Fibroblast of peridontal ligament (primary cell): ENCODE measurements at regions not wholly inside any gene's neighbourhood (a gene's known extent, or its start where the extent isn't known, plus 50 kb on each side); places are given as distances from the start of the nearest gene placed in this dataset.
A peak's percentile ranks its signal among the peaks of the same experiment; 100 is the strongest.
"Not testable (repeated sequence)": the region's sequence is repeated elsewhere in the genome, so short reads cannot be mapped to it uniquely, and the experiment has no call there.

Experiments used
- DNase-seq: peaks from one replicate; pipeline ENCODE4 v3.0.0-alpha.2; 2010; ENCODE audit errors: extremely low read depth

- DNase-seq = no peak
Observed at GRCh38 chr6:81909162-81909561, 156.7 kb upstream of the TENT5A start.

- DNase-seq = no peak
Observed at GRCh38 chr6:81906709-81907204, 154.3 kb upstream of the TENT5A start.

DNA sequence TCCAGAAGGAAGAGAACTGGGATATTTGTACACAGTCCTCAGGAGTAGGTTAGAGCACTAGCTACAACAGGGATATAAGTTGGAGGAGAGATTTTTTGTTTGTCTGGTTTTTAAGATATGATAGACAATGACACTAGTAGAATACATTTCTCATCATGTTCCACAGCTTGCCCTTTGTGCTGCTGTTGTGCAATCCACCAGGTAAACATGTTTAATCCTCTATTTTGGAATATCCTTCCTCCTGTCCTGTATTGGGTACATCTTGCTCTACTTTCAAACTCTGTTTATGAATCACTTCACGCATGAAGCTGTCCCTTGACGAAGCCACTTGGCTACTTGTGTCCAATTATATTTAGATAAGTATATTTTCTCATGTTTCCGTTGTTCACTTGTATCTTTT is 153.6 kb upstream of the TENT5A start:
- no peak for DNase-seq

DNA sequence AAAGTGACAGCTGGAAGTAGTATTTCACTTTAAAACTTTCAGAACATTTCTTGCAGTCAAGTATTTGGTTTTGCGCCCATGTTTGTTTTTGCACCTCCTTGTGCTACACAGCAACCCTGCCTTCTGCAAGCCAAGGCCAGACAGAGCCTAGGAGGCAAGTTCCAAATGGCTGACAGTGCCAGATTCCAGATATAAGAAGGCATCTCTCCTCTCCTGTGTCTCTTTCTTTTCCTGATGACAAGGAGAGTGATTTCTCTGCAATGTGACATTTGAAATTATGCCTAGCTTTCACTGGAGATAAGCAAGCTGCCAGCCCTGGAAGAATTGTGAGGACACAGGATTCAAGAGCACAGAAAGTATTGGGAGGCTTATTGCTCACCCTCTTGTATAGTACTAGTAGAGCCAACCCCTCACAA is 149.1 kb upstream of the TENT5A start:
- DNase-seq = peak; percentile 27

DNA sequence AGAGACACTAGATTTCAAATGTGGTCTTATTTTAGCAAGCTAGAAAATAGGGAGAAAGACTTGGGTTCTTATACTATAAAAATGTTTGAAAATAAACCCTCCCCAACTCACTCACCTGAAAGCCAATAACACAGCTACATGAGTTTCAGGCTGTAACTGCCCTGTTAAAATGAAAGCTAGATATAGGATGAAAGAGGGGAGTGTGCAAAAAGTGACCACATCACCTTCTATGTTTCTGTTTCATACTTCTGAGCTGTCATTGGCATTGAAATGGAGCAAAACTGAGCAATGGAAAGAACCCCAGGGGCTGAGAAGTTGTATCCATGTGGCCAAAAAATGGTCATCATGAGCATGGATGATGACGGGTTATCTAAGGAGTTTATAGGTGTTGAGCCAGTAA is 148.1 kb upstream of the TENT5A start:
- no peak for DNase-seq

- DNase-seq = no peak
Observed at GRCh38 chr6:81897793-81898192, 145.3 kb upstream of the TENT5A start.

- DNase-seq = no peak
Observed at GRCh38 chr6:81896525-81897503, 144.3 kb upstream of the TENT5A start.

GRCh38 chr6:81895511-81896185 is 143.2 kb upstream of the TENT5A start:
- DNase-seq = peak; percentile 56

GRCh38 chr6:81894788-81895271 is 142.3 kb upstream of the TENT5A start:
- DNase-seq = no peak

GRCh38 chr6:81894306-81894705 is 141.8 kb upstream of the TENT5A start:
- DNase-seq = peak; percentile 94

DNA sequence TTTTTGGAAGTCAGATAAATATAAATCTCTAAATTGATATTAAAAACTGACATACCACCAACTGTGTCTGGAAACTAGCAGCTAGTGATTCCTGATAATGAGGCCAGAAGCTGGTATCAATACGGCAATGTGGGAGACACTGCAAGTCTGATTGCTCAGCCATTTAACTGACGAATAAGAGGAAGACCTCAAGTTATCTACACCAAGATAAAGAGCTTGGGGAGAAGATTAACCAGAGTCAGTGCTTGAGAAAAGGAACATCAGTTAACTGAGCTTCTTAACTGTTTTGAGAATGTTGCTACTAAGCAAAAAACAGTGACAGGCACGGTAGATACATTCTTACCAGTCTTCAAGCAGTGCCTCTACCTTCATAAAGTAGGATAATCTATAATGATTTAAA is 140.4 kb upstream of the TENT5A start:
- DNase-seq = no peak

DNA sequence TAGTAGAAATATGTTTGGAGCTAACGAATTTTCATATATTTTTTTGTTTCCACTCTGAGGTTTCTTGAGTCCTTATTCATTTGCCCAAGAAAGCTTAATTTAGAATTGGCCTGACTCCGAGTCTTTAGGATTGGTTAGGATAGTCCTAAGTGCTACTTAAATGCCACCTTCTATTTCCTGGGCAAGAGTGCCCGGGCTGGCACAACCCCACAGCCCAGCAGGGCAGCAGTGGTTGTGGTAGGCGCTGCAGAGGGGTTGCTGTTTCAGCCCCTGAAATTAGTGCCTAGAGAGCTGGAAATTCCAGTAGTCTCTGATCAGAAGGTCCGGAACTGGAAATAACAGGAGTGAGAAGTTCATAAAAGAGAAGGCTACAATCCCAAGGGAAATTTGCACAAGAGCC is 139.4 kb upstream of the TENT5A start:
- no peak for DNase-seq

GRCh38 chr6:81890846-81891245 is 138.4 kb upstream of the TENT5A start:
- peak; percentile 92 for DNase-seq

DNA sequence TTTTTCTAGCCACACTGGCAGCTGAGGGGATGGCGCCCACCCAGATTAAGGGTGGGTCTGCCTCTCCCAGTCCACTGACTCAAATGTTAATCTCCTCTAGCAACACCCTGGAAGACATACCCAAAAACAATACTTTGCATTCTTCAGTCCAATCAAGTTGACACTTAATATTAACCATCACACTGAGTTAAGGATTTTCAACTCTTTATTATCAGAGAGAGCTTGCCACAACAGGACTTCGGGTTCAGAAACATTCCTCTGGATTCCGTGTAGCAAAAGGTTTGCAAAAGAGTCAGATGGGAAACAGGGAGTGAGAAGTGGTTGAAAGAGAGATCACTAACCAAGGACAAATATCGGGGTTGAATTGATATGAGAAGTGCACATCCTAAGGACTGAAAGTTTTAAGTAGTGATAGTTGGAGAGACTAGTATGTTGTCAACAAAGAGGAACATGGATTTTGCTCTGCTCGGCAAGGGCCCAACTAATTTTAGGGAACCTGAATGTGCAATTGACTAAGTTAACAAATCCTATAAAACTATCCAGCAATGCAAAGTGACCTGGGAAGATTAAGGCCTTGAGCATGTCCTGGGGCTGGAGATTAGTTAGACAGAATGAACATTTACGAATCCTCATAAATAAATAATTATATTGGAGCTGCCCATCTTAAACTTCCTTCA is 137.0 kb upstream of the TENT5A start:
- DNase-seq = no peak

- DNase-seq = not testable (repeated sequence)
Observed at GRCh38 chr6:81886909-81887308, 134.4 kb upstream of the TENT5A start.

DNA sequence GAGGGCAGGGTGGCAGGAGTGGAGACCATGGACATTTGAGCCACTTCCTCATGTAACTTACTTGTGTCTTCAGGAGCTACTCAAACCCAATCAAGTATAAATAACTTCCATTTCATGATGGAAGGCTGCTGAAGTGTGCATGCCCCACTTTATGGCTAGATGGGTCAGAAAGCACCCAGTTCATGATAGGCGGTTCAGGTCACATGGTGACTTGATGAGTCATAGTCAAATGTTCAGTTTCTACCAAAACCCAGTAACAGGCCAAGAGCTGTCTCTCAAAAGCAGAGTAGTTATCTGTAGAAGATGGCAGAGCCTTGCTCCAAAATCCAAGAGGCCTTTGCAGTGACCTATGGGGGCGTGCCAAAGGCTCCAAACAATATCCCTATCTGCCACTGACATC is 133.7 kb upstream of the TENT5A start:
- no peak for DNase-seq

GRCh38 chr6:81881660-81882059 is 129.2 kb upstream of the TENT5A start:
- no peak for DNase-seq

DNA sequence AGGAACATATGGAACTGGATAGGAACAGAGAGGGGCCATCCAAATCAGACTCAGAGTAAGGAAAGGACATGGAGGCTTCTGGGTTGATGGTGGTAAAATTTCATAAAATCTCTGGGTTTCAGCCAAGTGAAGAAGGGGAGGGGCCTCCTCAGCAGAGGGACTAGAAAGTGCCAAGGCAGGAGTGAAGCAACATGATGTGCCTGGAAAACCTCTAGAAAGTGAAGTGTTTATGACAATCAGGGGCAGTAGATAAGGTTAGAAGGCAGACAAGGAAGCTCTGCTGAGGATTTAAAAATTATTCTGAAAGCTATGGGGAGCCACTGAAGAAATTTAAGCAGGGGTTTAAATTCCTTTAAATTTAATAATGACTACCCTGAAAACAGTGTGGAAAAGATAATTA is 126.0 kb upstream of the TENT5A start:
- DNase-seq = no peak

DNA sequence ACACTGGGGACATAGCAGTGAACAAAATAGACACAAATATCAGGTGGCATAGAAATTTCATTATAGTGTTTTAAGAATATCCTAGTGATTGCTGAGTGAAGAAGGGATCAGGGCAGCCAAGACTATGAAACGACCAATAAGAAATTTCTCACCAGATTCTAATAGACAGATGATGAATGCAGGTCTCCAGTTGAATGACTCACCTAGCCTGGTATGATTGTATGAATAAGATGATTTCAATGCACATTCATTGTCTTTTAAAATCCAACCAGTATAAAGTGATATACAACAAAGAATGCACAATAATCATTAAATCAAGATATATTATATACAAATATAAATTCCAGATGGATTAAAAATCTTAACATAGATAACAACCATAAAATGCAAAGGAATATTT is 124.5 kb upstream of the TENT5A start:
- DNase-seq = no peak

DNA sequence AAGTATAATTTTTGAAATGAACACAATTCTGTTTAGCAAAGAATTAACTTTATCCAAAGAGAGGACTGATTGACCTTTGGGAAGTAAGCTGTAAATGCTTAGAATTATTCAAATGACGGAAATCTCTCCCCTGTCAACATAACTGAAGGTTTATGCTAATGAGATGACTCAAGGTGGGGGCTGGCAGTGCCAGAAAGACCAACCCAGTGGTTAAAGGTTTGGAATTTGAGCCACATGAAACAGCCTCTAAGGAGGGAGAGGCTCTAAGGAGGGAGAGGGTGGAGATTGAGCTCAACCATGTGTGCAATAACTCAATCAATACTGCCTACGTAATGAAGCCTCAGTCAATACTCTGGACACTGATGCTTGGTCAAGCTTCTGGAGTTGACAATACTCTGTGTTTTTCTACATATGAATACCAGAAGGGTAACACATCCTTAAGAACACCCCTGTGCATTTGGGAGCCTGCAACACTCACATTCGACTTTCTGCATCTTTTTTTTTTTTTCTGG is 123.4 kb upstream of the TENT5A start:
- no peak for DNase-seq

GRCh38 chr6:81869749-81870508 is 117.4 kb upstream of the TENT5A start:
- not testable (repeated sequence) for DNase-seq
